GM11168 (cell line): ENCODE measurements at regions not wholly inside any gene's neighbourhood (a gene's known extent, or its start where the extent isn't known, plus 50 kb on each side); places are given as distances from the start of the nearest gene placed in this dataset.

Experiments
- in situ Hi-C: fragments of 300-500 bp; cut with MboI; formaldehyde crosslinking; loops from one replicate; pipeline ENCODE4 v1.12.0; 2022; ENCODE audit warnings: low sequenced_read_pairs; ENCODE audit not compliant: unreplicated experiment

GRCh38 chr4:183763990-183764754, 105.1 kb downstream of the TRAPPC11 start:
- in situ Hi-C loops, result no loop called here

- in situ Hi-C loops, result no loop called here
Measured at GRCh38 chr4:183765251-183765911, 106.3 kb downstream of the TRAPPC11 start.

- in situ Hi-C loops, result no loop called here
Measured at GRCh38 chr4:183766140-183766539, 107.0 kb downstream of the TRAPPC11 start.

GRCh38 chr4:183770906-183771305, 111.8 kb downstream of the TRAPPC11 start:
- in situ Hi-C loops, result no loop called here

- in situ Hi-C loops, result no loop called here
Measured at GRCh38 chr4:183772361-183772760, 113.3 kb downstream of the TRAPPC11 start.

GRCh38 chr4:183773790-183774189, 114.7 kb downstream of the TRAPPC11 start:
- in situ Hi-C loops, result no loop called here

GRCh38 chr4:183783306-183783705, 121.8 kb upstream of the STOX2 start:
- in situ Hi-C loops, result no loop called here

GRCh38 chr4:183783991-183784553, 121.0 kb upstream of the STOX2 start:
- in situ Hi-C loops, result no loop called here

GRCh38 chr4:183788308-183788905, 116.7 kb upstream of the STOX2 start:
- in situ Hi-C loops, result no loop called here

GRCh38 chr4:183789657-183790056, 115.5 kb upstream of the STOX2 start:
- in situ Hi-C loops, result no loop called here

- in situ Hi-C loops, result no loop called here
Measured at GRCh38 chr4:183790661-183791060, 114.4 kb upstream of the STOX2 start.

- in situ Hi-C loops, result no loop called here
Measured at GRCh38 chr4:183797011-183797444, 108.1 kb upstream of the STOX2 start.

- in situ Hi-C loops, result no loop called here
Measured at GRCh38 chr4:183797445-183798300, 107.4 kb upstream of the STOX2 start.

GRCh38 chr4:183798301-183799253, 106.5 kb upstream of the STOX2 start:
- in situ Hi-C loops, result no loop called here

- in situ Hi-C loops, result no loop called here
Measured at GRCh38 chr4:183801457-183802165, 103.5 kb upstream of the STOX2 start.

GRCh38 chr4:183806341-183806740, 98.8 kb upstream of the STOX2 start:
- in situ Hi-C loops, result no loop called here

GRCh38 chr4:183807420-183808096, 97.5 kb upstream of the STOX2 start:
- in situ Hi-C loops, result no loop called here

- in situ Hi-C loops, result no loop called here
Measured at GRCh38 chr4:183808097-183808456, 97.0 kb upstream of the STOX2 start.
